ENCODE measurements at regions not wholly inside any gene's neighbourhood (a gene's known extent, or its start where the extent isn't known, plus 50 kb on each side); places are given as distances from the start of the nearest gene placed in this dataset.

DNA sequence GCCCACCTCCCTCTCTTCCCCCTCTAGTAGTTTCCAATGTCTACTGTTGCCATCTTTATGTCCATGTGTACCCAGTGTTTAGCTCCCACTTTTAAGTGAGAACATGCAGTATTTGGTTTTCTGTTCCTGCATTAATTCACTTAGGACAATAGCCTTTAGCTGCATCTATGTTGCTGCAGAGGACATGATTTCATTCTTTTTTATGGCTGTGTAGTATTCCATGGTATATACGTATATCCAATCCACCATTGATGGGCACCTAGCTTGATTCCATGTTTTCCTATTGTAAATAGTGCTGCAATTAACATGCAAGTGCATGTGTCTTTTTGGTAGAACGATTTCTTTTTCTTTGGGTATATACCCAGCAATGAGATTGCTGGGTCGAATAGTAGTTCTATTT, 170.4 kb downstream of the NOC3L start:
- Mint-ChIP-seq H3K36me3 (ENCODE audit: low read depth, unreplicated experiment) (no peaks in the 10 kb centered on the region), H3K4me1 (ENCODE audit: low read depth, unreplicated experiment) (peaks cover 9% of the 10 kb centered on the region), H3K27me3 (ENCODE audit: low read depth, unreplicated experiment) (no peaks in the 10 kb centered on the region), H3K27ac (ENCODE audit: unreplicated experiment) (no peak overlapping the region), H3K9me3 (ENCODE audit: unreplicated experiment) (peaks cover 5% of the 10 kb centered on the region), H3K4me3 (ENCODE audit: unreplicated experiment) (no peak overlapping the region)
- Histone ChIP-seq H3K27ac (ENCODE audit: low read depth, low read length) (no peak overlapping the region), H4K20me1 (ENCODE audit: insufficient read depth, low read length) (no peaks in the 10 kb centered on the region), H3K4me1 (ENCODE audit: insufficient read depth, low read length) (peaks cover 19% of the 10 kb centered on the region), H3K4me2 (ENCODE audit: low read length) (no peak overlapping the region), H2AFZ (ENCODE audit: low read depth, low read length) (no peak overlapping the region), H3K79me2 (ENCODE audit: insufficient read depth, low read length) (no peaks in the 10 kb centered on the region), H3K27me3 (ENCODE audit: insufficient read depth, low read length) (no peaks in the 10 kb centered on the region), H3K4me3 (ENCODE audit: insufficient read depth, low read depth, low read length) (no peak overlapping the region), H3K9ac (ENCODE audit: low read length) (no peak overlapping the region), H3K36me3 (ENCODE audit: insufficient read depth, low read length) (no peaks in the 10 kb centered on the region), H3K9me3 (ENCODE audit: insufficient read depth, low read depth, low read length) (no peaks in the 10 kb centered on the region)
- TF ChIP-seq CTCF (IDR thresholded peaks at IDR 0.05; ENCODE audit: insufficient read depth, low read depth, low read length): no peak
- TF ChIP-seq EZH2 (IDR thresholded peaks at IDR 0.05; ENCODE audit: insufficient read depth, low read length): no peak
- FAIRE-seq (no peak), DNase-seq (ENCODE audit: low read depth) (no peak)

DNA sequence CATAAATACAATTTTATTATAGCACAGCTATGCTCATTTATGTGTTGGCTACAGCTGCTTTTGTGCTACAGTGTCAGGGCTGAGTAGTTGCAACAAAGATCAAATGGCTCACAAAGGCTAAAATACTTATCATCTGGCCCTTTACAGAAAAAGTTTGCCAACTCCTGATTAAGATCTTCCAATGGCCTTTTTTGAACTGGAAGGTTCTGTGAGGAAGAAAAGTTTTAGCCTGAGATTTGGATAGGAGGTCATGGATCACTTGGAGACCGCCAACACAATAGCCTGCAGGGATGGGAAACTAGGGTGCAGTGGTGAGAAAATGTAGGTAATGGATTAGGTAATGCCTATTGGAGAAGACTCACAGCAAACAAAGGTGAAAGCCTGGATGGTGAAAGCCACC, 169.8 kb downstream of the NOC3L start:
- no peaks in the 10 kb centered on the region for H3K36me3 Mint-ChIP-seq (ENCODE audit: low read depth, unreplicated experiment)
- H3K27me3 ChIP-seq (ENCODE audit: insufficient read depth, low read length): no peaks in the 10 kb centered on the region
- peaks cover 19% of the 10 kb centered on the region for H3K4me1 ChIP-seq (ENCODE audit: insufficient read depth, low read length)
- no peak overlapping the region for H2AFZ ChIP-seq (ENCODE audit: low read depth, low read length)
- no peak overlapping the region for H3K27ac Mint-ChIP-seq (ENCODE audit: unreplicated experiment)
- no peaks in the 10 kb centered on the region for H3K36me3 ChIP-seq (ENCODE audit: insufficient read depth, low read length)
- peak overlapping the region; percentile 2 for H3K4me3 ChIP-seq (ENCODE audit: insufficient read depth, low read depth, low read length)
- no peaks in the 10 kb centered on the region for H4K20me1 ChIP-seq (ENCODE audit: insufficient read depth, low read length)
- no peaks in the 10 kb centered on the region for H3K27me3 Mint-ChIP-seq (ENCODE audit: low read depth, unreplicated experiment)
- FAIRE-seq: no peak
- peak overlapping the region; percentile 64 for H3K27ac ChIP-seq (ENCODE audit: low read depth, low read length)
- no peaks in the 10 kb centered on the region for H3K79me2 ChIP-seq (ENCODE audit: insufficient read depth, low read length)
- H3K4me1 Mint-ChIP-seq (ENCODE audit: low read depth, unreplicated experiment): peaks cover 9% of the 10 kb centered on the region
- H3K9ac ChIP-seq (ENCODE audit: low read length): peak overlapping the region; percentile 12
- no peak overlapping the region for H3K4me3 Mint-ChIP-seq (ENCODE audit: unreplicated experiment)
- no peak for TF ChIP-seq CTCF (IDR thresholded peaks at IDR 0.05; ENCODE audit: insufficient read depth, low read depth, low read length)
- no peak for TF ChIP-seq EZH2 (IDR thresholded peaks at IDR 0.05; ENCODE audit: insufficient read depth, low read length)
- peak; percentile 28 for DNase-seq (ENCODE audit: low read depth)
- peaks cover 5% of the 10 kb centered on the region for H3K9me3 Mint-ChIP-seq (ENCODE audit: unreplicated experiment)
- H3K4me2 ChIP-seq (ENCODE audit: low read length): peak overlapping the region; percentile 78
- no peaks in the 10 kb centered on the region for H3K9me3 ChIP-seq (ENCODE audit: insufficient read depth, low read depth, low read length)

DNA sequence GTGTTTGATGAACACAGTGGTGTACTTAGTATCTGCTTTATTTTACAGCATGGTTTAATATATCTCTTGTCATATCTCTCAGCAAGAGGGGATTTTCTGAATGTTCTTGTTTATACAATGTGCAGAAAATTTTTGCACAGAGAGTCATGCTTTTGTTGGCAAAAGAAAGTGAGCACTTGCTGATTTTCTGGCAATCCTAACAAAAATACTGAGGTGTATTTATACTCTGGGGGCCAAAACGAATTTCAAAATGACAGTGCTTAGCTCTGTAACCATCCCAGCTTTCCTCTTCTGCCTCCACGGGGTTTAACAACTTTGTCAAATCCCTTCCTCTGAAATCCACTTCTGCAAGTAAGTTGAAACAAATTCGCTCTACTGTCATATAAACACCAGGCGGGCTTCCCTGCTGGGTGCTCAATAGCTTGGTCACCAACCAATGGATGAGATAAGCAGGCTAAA, 169.2 kb downstream of the NOC3L start:
- peak overlapping the region; percentile 12 for H3K9ac ChIP-seq (ENCODE audit: low read length)
- Mint-ChIP-seq H3K4me3 (ENCODE audit: unreplicated experiment) (no peak overlapping the region), H3K27me3 (ENCODE audit: low read depth, unreplicated experiment) (no peaks in the 10 kb centered on the region), H3K36me3 (ENCODE audit: low read depth, unreplicated experiment) (no peaks in the 10 kb centered on the region), H3K9me3 (ENCODE audit: unreplicated experiment) (peaks cover 5% of the 10 kb centered on the region), H3K27ac (ENCODE audit: unreplicated experiment) (no peak overlapping the region), H3K4me1 (ENCODE audit: low read depth, unreplicated experiment) (peaks cover 9% of the 10 kb centered on the region)
- H3K27me3 ChIP-seq (ENCODE audit: insufficient read depth, low read length): no peaks in the 10 kb centered on the region
- no peak overlapping the region for H2AFZ ChIP-seq (ENCODE audit: low read depth, low read length)
- no peaks in the 10 kb centered on the region for H3K9me3 ChIP-seq (ENCODE audit: insufficient read depth, low read depth, low read length)
- peak overlapping the region; percentile 78 for H3K4me2 ChIP-seq (ENCODE audit: low read length)
- FAIRE-seq (no peak), DNase-seq (ENCODE audit: low read depth) (peak; percentile 87)
- H3K4me1 ChIP-seq (ENCODE audit: insufficient read depth, low read length): peaks cover 19% of the 10 kb centered on the region
- H3K27ac ChIP-seq (ENCODE audit: low read depth, low read length): peak overlapping the region; percentile 64
- no peaks in the 10 kb centered on the region for H4K20me1 ChIP-seq (ENCODE audit: insufficient read depth, low read length)
- H3K36me3 ChIP-seq (ENCODE audit: insufficient read depth, low read length): no peaks in the 10 kb centered on the region
- peak overlapping the region; percentile 2 for H3K4me3 ChIP-seq (ENCODE audit: insufficient read depth, low read depth, low read length)
- TF ChIP-seq EZH2 (IDR thresholded peaks at IDR 0.05; ENCODE audit: insufficient read depth, low read length): no peak
- TF ChIP-seq CTCF (IDR thresholded peaks at IDR 0.05; ENCODE audit: insufficient read depth, low read depth, low read length): no peak
- no peaks in the 10 kb centered on the region for H3K79me2 ChIP-seq (ENCODE audit: insufficient read depth, low read length)
